ENCODE measurements at regions not wholly inside any gene's neighbourhood (a gene's known extent, or its start where the extent isn't known, plus 50 kb on each side); places are given as distances from the start of the nearest gene placed in this dataset.
"Not testable (repeated sequence)": the region's sequence is repeated elsewhere in the genome, so short reads cannot be mapped to it uniquely, and the experiment has no call there.

DNA sequence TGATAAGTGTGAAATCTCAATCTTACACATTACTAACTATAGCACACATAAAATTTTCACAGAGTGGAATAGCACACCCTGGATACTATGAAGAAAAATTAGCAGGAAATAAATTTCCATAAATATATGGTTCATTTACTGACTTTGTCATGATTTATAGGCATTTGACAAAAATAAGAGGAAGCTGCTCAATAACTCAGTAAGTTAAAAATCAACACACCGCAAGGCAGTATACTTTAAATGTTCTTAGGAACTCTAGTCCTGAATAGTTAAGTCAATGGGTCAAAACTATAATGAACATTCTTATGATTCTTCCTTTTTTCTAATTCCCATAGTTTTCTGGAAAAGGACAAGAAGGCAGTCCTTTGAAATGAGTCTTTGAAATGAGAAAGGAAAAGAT is 1557.8 kb upstream of the RAG2 start:
- no peak for DNase-seq (ENCODE audit: low spot score)

DNA sequence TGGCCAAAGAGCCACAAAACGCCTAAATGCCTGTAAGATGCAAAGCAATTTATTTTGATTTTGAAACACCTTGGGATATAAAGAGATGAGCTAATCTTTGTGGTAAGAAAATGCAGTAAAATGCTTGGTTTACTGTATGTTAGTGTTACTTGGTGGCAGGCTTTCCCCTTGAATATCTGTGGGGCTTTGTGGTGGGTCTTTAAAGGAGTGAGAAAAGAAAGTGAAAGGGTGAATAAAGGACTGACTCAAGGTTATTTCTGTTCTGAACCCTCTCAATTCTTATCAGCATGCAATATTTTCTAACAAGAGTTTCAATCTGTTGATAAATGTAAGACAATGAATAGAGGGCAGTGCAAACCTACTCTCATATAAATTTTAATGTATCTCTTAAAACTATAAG is 1555.9 kb upstream of the RAG2 start:
- no peak for DNase-seq (ENCODE audit: low spot score)

DNA sequence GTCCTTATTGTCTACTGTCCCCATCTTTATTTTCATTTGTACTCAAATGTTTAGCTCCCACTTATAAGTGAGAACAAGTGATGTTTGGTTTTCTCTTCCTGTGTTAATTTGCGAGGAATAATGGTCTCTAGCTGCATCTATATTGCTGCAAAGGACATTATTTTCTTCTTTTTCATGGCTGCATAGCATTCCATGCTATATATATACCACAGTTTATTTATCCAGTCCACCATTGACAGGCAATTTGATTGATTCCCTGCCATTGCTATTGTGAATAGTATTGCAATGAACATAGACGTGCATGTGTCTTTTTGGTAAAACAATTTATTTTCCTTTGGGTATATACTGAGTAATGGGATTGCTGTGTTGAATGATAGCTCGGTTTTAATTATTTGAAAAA is 1545.8 kb upstream of the RAG2 start:
- DNase-seq (ENCODE audit: low spot score), result no peak

DNA sequence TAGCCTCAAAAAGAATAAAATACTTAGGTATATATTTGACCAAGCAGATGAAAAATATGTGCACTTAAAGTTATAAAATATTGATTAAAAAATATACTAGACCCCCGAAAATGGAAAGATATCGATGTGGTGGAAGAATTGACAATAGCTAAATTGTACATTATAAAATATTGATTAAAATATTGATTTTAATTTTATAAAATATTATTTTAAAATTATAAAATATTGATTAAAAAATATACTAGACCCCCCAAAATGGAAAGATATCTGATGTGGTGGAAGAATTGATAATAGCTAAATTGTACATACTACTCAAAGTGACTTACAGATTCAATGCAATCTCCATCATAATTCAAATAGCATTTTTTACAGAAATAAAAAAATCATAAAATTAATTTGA is 1540.9 kb upstream of the RAG2 start:
- no peak for DNase-seq (ENCODE audit: low spot score)

DNA sequence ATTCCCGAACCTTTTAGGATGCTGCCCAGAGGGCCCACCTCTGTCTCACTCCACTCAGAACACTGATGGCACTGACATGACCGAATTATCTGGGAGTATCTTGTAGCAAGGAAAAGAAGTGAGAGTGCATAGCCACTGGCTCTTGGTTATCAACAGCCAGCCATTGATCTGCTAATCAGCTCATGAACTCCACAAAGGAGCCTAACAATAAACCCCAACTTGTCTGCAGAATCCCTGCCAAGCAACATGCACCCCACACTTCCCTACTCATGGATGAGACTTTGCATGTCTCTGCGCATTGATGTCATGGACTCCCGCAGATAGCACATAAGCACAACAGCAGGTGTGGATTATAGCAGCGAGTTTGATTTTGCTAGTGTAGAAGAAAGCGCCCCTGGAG is 1538.9 kb upstream of the RAG2 start:
- DNase-seq (ENCODE audit: low spot score), result no peak

DNA sequence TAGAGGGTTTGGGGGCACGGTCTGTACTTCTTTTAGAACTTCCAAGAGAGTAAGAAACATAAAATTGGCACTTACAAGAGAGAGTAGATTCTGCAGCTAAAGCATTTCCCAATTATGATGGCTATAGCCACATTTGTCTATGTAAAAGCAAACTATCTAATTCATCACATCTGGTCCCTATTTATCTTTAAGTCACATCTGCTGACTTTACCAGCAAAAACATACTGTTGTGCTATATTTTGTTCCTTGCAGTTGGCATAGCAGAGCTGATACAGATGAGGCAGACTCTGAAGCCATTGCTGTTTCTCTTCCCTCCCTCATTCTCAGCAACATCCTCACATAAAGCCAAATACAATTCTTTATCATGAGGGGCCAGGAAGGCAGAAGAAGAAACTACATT is 1533.5 kb upstream of the RAG2 start:
- no peak for DNase-seq (ENCODE audit: low spot score)

DNA sequence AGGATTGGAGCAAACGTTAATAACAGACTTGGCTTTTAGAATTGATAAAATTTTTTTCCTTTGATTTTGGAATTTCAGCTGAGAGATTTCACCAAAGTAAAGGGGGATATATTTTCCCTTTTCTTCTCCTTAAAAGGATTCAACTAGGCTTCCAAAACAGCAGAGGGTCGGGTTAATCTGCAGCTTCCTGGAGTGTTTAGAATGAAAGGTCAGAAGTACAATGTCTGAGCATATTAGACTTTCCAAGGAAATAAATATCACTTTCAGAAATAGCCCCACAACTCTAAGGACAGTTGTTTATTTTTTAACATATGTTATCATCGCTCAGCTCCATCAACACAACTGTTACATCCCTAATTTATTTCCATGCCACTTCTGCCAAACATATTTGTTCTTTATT is 1532.9 kb upstream of the RAG2 start:
- DNase-seq (ENCODE audit: low spot score), result no peak

DNA sequence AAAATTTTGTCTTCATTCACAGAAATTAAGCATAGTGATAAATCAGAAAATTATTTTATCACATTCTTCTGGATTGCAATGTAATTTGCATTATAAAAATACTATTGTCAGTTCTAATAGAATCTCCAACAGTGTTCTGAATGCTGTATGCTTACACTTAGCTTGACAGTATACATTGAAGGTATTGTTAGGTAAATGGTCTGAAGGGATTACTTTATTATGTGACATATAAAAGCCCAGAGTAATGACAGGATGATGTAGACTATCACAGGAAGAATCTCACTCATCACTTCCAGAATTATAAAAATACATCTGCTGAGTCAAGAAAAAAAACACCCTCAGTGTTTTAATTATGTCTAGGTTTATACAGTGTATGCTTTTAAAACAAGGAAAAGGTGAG is 1532.5 kb upstream of the RAG2 start:
- no peak for DNase-seq (ENCODE audit: low spot score)

DNA sequence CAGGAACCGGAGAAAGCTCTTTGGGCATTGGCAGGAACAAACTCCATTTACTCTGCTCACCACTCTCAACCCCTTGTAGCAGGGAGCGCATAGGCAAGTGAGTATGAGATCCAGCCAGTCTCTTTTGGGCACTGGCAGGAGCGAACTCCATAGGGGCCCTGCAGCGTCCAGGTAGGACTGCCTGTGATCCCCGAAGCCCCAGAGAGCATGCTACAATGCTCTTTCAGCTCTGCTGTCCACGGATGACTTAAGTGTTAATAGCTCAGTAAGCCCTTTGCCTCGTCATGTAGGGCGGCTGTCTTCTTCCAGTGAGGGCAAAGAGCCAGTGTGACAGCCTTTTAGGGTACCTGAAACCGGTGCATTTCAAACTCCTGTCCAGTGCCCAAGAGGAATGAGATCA is 1525.6 kb upstream of the RAG2 start:
- DNase-seq (ENCODE audit: low spot score), result no peak

DNA sequence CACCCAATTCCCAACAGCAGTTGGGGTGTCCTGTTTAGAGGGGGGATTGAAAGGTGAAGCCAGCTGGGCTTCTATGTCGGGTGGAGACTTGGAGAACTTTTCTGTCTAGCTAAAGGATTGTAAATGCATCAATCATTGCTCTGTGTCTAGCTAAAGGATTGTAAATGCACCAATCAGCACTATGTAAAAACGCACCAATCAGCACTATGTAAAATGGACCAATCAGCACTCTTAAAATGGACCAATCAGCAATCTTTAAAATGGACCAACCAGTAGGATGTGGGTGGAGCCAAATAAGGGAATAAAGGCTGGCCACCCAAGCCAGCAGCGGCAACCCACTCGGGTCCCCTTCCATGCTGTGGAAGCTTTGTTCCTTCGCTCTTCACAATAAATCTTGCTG is 1518.6 kb upstream of the RAG2 start:
- not testable (repeated sequence) for DNase-seq (ENCODE audit: low spot score)

DNA sequence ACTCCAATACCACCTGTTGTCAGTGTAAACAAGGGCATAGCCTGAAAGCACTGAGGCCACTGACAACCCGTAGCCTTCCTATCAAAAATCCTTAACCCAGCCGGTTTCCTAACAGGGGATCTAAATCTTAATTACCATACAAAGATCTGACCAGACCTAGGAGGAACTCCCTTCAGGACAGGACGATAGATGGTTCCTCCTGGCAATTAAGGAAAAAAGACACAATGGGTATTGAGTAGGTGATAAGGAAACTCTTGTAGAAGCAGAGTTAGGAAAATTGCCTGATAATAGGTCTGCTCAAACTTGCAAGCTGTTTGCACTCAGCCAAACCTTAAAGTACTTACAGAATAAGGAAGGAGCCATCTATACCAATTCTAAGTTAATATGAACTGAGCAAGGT is 1517.3 kb upstream of the RAG2 start:
- DNase-seq (ENCODE audit: low spot score), result not testable (repeated sequence)

DNA sequence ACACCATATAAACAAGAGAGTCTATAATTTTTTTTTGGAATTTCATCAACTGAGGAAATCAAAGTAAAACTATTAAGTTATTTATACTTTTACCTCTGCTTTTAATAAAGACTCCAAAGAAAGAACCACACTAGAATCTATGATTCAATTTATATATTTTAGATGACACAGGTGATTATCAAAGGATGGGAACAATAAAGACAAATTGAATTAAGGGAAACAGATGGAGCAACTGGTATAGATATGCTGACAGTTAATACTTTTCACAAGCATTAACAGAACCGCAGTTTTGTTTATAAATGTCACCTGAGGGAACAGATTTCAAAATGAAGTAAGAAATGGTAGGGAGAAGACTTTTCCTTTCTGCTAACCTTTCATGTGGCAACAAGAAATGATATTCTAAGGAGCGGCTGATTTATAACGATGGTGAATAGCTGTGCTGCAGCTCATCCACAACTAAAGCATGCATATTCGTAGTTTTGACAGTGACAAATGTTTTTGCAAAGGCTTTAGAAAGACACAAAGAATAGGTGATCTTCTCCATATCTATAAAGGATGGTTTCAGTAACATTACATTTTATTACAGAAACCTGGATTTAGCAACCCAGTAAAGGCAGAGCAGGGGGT is 1502.9 kb upstream of the RAG2 start:
- no peak for DNase-seq (ENCODE audit: low spot score)

DNA sequence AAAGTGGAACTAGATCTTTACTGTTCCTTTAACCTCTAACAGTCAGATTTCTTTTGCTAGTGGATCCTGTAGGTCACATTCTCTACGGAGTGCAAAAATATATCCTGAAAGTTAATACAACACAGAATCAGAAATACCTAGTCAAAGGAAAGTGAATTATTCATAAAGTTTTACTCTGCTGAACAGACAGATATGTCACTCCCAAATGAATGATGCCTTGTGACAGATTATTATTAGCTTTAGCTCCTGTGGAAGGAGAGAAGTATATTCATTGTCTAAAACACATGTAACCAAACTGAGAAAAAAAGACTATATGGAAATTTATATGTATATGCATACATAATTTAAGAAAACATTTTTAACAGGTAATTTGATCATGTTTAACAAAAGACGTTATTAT is 1497.2 kb upstream of the RAG2 start:
- no peak for DNase-seq (ENCODE audit: low spot score)

DNA sequence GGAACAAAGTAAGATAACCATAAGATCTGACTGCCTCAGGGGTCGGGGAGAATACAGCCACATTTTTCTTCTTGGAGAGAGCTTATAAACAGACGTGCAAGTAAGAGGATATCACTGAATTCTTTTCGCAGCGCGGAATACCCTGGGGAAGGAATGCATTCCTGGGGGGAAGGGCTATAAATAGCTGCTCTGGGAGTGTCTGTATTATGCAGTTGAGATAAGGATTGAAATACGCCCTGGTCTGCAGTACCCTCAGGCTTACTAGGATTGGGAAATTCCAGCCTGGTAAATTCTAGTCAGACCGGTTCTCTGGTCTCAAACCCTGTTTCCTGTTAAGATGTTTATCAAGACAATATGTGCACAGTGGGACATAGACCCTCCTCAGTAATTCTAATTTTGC is 1491.7 kb upstream of the RAG2 start:
- DNase-seq (ENCODE audit: low spot score), result no peak

DNA sequence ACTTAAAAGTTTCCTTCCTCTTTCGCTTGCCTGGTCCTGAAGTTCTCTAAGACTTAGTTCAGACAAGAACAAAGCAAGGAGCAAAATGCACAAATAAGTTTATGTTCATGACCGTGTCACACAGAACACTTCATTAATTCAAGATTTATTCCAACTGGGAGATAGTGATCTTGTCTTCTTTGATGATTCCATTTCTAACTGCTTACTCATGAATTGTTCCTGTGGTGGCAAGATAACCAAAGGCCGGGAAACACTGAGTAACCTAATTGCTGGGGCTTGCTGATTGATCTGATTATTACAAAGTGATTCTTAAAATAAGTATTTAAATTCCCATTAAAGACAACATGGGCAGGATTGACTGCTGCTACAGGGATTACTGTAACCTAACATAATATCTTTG is 1462.9 kb upstream of the RAG2 start:
- DNase-seq (ENCODE audit: low spot score), result no peak

DNA sequence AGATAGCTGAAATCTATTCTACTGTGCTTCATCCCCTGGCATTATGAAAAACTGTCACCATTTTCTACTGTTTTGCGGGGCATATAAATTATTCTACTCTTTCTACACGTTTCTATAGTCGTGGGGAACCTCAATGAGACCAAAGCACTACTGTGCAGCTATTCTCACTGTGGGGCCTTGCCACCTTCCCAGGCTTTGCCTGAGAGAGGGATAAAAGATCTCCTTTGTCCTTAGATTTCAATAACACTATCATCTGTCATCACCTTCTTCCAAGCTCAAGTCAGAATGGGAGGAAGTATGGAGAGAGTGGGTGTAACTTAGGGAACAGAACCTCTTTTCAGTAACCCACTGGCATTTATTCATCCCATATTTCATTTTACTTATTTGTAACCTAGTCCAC is 1462.1 kb upstream of the RAG2 start:
- DNase-seq (ENCODE audit: low spot score), result no peak

DNA sequence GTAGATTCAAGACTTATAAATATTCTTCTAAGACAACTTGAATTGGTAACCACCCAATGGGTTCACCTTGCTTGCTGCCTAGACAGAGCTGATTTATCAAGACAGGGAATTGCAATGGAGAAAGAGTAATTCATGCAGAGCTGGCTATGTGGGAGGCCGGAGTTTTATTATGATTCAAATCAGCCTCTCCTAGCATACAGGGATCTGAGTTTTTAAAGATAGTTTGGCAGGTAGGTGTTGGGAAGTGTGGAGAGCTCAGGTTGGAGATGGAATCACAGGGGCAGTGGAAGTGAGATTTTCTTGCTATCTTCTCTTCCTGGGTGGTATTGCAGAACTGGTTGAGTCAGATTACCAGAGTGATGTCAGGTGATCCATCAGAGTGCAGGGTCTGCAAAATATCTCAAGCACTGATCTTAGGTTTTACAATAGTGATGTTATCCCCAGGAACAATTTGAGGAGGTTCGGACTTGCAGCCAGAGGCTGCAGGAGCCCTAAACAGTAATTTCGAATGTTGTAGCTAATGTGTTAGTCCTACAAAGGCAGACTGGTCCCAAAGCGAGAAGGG is 1448.6 kb upstream of the RAG2 start:
- no peak for DNase-seq (ENCODE audit: low spot score)

DNA sequence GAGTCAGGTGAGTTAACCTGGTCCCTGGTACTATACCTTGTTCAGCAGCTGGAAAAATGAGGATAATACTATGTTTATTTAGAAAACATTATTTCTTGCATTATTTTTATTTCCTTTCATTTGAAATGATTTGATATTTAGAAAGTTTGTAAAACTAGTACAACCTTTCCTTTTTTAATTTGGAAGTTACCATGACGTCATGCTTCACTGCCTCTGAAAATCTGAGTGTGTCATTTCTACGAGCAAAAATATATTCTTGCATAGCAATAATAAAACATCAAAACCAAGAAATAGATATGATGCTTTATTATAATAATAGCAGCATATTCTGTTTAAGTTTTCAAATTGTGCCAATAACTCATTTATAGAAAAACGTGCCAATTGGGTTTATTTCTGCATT is 1445.0 kb upstream of the RAG2 start:
- DNase-seq (ENCODE audit: low spot score), result no peak

DNA sequence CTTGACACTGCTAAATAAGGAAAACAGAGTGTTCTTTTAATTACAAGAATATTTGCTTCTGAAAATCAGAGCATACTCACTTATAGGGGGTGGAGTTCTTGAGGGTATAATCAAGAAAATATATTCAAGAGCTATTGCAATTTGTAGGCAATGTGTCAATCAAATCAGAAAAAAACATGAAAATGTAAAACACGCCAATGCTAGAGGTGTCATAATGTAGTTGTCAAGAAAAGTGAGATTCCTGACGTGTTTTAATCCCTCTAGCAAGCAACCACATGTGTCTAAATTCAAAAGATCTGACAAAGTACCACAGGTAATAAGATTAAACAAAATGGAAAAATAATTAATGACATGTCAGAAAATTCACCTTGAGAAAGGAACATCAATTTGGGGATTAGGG is 1440.7 kb upstream of the RAG2 start:
- no peak for DNase-seq (ENCODE audit: low spot score)

DNA sequence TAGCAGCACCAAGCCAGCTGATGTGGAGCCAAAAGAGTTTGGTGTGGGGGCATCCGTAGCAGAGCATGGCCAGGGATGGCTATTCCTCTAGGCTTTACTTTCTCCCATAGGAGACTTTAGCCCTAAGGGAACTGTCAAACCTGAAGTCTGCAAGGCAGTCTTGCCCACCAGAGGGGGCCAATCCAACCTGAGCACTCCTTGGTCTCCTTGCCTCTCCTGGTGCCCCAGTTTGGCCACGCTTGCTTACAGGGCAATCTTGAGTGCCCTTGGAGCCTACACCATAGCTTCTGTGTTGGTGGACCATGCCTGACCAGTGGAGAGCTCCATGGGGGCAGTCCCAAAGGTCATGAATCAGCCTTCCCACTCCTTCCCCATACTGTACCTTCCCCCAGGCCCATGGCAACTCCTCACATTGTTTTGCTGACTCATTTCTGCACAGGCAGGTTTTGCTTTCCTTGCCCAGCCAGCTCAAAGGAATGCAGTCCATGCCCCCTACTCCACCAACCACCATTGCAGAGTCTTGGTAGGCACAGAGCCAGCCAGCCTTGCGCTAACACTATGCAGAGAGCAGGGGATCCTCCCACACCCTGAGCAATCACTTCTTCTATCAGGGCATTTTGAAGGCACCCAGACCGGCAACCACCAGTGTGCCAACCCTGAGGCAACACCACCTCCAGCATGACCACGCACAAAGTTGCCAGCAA is 1421.2 kb upstream of the RAG2 start:
- no peak for DNase-seq (ENCODE audit: low spot score)

DNA sequence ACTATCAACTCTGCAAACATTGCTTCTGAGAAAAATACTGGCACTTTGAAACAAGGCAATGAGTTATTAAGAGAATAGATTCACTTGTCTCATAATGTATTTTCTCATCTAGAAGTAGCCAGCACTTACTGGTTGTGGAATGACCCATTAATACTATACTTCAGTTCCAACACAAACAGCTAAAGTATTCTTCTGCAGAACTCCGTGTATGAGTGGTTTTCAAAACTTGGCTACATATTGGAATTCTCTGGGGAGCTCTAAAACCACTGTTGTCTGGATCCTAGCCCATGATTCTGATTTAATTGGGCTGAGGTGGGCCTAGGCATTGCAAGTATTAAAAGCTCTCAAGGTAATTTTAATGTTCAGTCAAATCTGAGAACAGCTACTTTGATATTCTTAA is 1416.4 kb upstream of the RAG2 start:
- DNase-seq (ENCODE audit: low spot score), result no peak

DNA sequence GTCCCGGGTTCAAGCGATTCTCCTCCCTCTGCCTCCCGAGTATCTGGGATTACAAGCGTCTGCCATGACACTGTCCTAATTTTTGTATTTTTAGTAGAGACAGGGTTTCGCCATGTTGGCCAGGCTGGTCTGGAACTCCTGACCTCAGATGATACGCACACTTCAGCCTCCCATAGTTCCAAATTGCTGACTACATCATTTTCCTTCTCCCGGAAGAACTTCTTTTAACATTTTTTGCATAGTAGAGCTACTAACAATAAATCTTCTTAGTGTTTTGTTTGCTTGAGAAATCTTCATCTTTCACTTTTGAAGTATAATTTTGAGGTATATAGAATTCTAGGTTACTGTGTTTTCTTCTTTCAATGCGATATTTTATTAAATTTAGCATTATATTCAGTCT is 1415.1 kb upstream of the RAG2 start:
- no peak for DNase-seq (ENCODE audit: low spot score)

DNA sequence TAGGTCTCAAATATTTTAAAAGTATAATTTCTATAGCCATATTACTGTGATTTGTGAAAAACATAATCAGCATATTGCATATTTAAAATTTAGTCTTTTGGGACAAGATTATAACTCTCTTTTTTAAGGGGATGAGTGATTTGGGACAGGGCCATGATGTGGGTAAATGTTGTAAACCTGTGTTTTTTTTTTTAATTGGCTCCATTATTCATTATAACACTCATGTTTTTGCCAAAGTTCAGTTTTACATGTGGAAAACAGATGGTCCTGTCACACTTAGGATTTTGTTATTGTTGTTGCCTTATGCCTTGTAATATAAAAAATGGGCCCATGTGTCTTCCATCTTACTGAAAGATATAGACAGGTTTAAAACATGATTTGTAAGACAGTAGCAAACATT is 1413.5 kb upstream of the RAG2 start:
- no peak for DNase-seq (ENCODE audit: low spot score)

DNA sequence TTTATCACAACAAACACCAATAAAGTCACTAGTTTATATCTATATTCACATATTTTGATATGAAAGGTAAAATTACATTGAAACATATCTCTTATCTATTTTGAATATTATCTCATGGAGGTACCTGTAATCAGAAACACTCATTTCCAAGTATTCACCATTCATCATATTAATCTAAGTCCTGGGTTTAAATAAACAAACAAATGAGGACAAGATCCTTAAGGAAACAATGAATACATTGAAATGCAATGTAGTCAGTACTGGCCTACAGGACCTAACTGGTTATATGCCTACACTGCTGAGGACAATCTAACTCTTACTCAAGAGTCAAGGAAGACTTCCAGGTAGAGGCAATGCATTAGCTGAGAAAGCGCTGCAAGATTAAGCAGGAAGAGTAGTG is 1411.9 kb upstream of the RAG2 start:
- no peak for DNase-seq (ENCODE audit: low spot score)

All from HuH-7.5 (cell line).